GM19099 (cell line): ENCODE measurements at regions not wholly inside any gene's neighbourhood (a gene's known extent, or its start where the extent isn't known, plus 50 kb on each side); places are given as distances from the start of the nearest gene placed in this dataset.

ENCODE experiments used
- POLR2A ChIP-seq: IDR thresholded peaks from 3 replicates; pipeline ENCODE4 v1.6.1; 2011; ENCODE audit warnings: low read depth; ENCODE audit not compliant: insufficient read length; ENCODE audit errors: extremely low read depth

GRCh38 chr5:18366234-18366633 lies 732.0 kb downstream of the TAF11L14 start:
- no peak for TF ChIP-seq POLR2A

DNA sequence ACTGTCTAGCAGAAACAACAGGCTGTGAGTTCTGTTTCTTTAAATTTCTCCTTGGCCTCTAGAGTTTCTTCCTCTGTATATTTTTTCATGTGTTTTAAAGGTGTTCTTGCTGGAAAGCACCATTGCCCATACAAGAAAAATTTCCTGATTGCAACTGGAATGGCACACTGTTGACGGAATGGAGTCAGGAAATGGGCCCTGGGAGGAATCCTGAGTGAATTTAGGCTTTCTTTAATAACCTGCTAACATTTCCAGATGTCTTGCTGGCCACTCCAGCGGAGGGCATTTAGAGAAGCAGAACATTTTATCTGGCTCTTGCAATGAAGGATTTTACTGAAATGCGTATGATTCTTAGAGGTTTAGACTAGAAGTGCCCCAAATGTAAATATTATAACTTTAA lies 736.3 kb downstream of the TAF11L14 start:
- TF ChIP-seq POLR2A = no peak

DNA sequence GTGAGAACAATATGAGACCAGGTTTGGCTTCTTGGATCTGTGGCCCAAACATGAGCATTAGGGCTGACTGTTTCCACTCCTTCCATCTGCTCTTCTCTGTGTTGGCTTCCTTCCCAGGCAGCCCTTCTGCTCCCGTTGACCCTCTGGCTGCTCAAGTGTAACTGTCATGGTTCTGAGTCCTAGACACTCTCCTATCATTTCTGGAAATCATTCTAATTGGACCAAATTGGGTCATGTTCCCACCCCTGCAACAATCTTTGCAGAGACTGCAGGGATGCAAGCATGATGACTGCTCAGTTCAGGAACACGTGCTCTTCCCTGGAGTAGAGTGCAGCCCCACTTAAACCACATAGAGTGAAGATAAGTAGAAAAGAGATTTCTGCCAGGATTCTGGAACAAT lies 741.4 kb downstream of the TAF11L14 start:
- no peak for TF ChIP-seq POLR2A

- no peak for TF ChIP-seq POLR2A
Measured at GRCh38 chr5:18378066-18378465, 743.8 kb downstream of the TAF11L14 start.

DNA sequence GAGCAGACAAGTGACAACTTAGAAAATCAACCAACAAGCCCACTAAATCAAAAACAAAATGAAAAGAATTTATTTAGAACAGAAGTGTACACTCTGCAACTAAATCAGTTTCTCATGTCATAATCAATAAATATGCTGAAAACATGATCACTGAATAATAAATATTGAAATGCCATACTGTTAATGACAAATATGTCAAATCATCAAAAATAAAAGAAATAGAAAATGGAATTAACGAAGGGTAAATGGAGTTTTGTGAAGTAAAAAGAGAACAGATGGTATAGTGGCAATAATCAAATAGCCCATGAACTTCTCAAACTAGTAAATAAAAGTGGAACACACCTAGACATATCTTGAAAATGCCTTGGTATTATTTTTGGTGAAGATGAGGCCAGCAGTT lies 744.9 kb downstream of the TAF11L14 start:
- no peak for TF ChIP-seq POLR2A

DNA sequence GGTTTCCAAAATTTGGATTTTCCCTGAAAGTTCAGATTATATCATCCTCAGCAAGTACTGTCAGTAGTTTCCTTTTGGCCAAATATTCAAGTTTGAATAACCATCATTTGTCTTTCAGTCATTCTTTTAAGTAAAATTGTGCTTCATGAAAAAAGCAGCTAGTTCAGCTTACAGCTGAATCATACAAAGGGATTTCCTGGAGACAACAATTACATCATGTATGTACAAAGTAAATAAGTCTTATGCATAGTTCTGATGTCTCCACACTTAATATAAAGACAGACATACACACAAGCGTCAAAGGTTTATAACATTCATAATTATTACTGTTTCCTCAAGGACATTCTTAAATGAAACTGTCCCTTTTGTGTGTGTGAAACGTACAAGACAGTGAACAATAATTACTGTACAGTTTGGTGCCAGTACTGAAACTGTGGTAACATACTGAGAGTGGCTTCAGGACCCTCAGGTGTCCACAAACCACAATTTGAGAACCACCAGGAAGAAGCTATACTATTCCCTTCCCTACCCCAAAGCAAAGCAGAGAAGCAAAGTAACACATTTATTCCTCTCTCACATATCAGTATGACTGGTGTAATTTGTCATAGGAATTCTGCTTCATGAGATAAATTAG lies 746.6 kb downstream of the TAF11L14 start:
- TF ChIP-seq POLR2A = no peak

DNA sequence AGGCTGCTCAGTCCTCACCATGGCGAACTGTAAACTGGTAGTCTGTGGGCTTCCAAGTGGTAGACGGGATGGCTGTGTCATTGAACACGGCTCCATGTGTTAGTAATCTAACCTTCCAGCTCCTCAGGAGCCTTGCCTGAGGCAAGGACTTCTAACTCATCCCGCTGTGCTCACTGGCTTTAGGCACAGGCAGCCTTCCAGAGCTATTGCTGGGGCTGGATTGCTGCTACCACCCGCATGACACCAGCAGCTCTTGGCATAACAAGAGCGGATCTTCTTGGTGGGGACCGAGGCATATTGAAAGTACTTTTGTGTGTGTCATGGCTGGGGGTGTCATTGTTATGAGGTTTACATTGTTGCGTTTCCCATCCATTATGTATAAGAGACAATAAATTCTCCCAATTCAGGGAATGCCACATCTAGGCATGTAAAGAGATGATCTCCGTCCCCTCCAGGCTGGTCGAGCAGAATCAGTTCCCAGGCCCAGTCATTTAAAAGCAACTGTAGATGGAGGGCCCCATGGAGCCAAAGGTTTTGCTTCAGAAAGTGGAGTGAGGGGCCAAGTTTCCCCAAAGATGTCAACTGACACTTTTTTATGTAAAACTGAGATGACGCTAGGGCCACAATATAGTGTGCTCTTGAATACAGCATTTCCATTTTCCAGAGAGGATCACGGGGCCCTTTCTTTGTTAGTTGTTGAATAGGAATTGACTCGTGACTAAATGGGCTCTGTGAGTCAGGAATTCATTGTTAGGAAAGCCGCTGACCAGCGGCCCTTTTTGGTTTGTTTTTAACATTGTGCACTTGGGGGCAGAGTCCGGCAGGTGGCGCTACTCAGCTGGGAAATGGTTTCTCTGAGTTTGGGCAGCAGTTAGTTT lies 759.5 kb downstream of the TAF11L14 start:
- TF ChIP-seq POLR2A = no peak

- TF ChIP-seq POLR2A = no peak
Measured at GRCh38 chr5:18394443-18394804, 760.2 kb downstream of the TAF11L14 start.

- TF ChIP-seq POLR2A = no peak
Measured at GRCh38 chr5:18395126-18396110, 761.2 kb downstream of the TAF11L14 start.

DNA sequence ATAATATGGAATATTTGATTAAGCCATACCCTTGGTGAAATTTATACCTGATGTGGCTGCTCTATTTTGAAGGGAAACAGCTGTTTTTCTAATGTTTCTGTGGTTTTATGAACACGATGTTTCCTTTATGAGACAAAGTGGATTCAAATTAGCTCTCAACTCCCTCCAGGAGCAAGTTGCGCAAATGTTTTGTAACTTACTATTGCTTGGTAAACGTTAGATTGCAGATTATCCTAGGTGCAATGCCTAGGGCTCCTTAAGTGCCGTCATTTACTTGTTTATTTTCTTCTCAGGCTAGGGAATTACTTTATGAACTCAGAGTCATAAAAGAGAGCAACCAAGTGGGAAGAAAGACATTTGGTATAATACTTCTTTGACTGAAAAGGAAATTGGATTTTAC lies 763.1 kb downstream of the TAF11L14 start:
- TF ChIP-seq POLR2A = no peak

DNA sequence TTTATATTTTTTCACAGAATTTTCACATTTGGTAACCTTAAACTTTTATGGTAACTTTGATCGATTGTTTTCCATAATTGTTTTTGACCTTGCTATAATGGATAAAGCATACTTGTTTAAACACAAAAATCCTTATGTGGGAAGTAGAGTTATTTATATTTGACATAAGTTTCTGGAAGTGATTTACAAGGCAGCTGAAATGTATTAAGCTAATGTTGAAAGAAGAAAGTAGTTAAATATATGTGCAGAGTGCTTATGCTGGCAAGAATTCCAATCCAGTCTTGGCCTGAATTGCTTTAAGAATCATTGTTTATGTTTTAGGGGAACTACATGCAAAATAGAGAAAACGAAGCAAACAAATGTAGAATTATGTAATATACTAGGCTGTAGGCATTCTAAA lies 763.6 kb downstream of the TAF11L14 start:
- no peak for TF ChIP-seq POLR2A

DNA sequence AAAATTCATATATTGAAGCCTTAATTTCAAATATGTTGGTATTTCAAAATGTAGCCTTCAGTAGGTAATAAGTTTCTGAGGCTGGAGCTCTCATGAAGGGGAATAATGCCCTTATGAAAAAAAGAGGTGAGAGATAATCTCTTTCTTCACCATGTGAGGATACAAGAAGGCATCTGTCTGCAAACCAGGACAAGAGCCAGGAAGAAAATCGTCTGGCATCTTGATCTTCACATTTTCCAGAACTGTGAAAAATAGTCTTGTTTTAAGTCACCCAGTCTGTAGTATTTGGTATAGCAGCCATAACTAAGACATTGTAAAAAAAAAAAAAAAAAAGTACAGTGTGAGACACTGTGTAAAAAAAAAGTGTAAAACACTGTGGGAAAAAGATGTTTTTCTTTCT lies 768.9 kb downstream of the TAF11L14 start:
- TF ChIP-seq POLR2A = no peak

- no peak for TF ChIP-seq POLR2A
Measured at GRCh38 chr5:18403941-18404438, 769.7 kb downstream of the TAF11L14 start.

DNA sequence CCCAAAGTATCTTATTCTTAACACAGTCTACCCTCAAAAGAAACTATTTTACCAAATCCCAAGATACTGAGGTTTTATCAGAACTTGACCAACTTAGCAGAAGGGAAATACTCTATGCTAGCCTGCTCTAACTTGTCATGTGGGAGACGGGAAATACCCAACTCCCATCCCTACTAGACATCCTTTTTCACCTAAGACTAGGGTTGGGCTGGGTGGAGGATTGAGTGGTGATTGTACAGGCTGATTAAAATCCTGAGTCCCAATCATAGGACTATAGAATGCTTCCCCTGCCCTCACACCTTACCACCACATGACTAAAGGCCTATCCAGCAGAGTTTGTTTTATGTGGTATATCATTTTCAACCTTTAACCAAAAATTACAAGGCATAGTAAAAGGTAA lies 786.5 kb downstream of the TAF11L14 start:
- TF ChIP-seq POLR2A = no peak

DNA sequence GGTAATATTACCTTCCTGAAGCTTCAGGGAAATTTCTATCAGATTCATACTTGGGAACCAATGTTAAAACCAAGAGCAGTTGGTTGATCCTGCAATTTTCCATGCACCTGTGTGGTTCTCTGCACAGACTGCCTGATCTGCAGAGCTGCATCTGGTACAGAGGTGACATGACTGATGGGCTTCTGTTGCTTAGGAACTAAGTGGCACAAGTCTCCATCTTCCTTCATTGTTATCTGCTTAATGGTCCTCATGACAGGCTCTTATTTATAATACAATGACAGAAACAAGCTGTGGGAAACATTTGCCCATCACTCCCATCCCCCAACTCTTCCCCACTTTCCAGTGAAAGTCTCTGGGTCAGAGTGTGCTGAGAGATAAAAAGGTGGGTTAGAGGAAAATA lies 799.1 kb downstream of the TAF11L14 start:
- TF ChIP-seq POLR2A = no peak
